ENCODE measurements at regions not wholly inside any gene's neighbourhood (a gene's known extent, or its start where the extent isn't known, plus 50 kb on each side); places are given as distances from the start of the nearest gene placed in this dataset.
"Not testable (repeated sequence)": the region's sequence is repeated elsewhere in the genome, so short reads cannot be mapped to it uniquely, and the experiment has no call there.

DNA sequence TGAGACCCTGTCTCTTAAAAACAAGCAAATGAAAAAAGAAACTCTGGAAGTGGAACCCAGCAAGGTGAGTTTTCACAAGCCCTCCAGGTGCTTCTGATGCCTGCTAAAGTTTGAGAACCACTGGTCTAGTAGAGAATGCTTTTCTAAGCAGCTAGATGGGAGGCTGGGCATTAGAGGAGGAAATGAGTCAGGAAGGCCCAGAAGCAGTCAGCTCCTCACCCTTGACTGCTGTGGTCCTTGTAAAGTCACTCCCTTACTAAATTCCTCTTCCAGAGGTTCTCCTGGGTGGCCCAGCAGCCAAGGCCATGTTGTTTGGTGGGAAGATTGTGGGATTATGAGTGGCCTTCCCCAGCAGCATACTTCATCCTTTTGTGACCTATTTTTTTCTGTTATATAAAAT, 52.0 kb upstream of the FYN start:
- DNase-seq = no peak

DNA sequence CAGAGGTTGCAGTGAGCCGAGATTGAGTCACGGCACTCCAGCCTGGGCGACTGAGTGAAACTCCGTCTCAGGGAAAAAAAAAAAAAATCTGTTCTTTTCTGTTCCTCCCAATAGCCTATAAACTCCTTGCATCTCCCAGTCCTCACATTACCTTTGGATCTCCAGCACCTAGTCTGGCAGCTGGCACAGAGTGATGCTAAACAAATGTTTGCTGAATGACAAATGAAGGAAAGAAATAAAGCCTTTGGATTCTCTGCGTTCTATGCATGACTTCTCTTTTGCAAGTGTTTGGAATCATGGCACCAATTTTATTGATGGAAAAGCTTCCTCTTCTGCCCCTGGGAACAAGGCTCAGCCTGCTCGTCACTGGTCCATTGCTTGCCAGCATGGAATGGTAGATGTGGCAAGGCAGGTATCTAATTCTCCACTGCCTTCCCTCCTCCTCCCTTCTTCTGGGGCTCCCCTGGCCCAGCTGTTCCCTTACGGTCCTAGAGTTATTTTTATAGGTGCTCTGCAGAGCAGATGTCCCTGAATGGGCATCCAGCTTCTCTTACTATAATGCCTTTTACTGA, 53.6 kb upstream of the FYN start:
- DNase-seq = no peak

DNA sequence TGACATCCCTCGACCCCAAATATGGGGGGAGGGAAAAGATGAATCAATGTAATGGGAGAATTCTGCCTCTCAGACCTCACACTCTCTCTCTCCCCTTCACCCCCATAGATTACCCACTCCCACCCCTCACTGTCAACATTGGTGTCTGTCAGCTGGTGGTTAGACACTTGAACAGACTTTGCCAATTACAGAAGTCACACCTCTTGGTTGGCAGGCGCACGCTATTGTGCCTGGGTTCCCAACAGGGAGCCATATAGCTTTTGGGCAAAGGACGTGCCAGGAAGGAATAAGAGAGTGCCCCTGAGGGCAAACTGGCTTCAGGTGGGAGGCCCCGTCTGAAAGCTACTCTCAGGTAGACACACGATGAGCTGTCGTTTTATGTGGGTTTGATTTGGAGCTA, 54.1 kb upstream of the FYN start:
- DNase-seq = no peak

DNA sequence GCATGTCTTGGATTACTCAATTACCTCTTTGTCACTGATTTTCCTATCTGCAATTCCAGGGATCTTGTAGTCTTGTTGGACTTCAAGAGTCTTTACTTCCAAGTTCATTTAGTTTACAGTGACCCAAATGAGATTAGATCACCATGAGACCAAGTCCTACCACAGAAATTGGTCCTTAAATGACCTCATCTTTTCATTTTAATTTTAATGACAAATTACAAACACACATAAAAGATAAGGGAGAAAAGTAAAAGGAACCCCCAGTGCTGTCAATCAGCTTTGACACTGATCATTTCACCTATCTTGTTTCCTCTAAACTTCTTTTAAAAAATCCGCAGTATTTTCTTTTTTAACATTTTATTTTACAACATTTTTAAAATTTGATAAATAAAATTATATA, 54.9 kb upstream of the FYN start:
- DNase-seq = no peak

DNA sequence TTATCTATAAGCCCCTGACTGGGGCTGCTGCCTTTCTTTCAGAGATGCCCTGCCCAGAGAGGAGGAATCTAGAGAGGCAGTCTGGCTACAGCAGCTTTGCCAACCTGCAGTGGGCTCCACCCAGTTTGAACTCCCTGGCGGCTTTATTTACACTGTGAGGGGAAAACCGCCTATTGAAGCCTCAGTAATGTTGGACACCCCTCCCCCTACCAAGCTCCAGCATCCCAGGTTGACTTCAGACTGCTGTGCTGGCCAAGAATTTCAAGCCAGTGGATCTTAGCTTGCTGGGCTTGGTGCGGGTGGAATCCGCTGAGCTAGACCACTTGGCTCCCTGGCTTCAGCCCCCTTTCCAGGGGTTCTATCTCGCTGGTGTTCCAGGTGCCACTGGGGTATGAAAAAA, 61.4 kb upstream of the FYN start:
- DNase-seq = not testable (repeated sequence)

DNA sequence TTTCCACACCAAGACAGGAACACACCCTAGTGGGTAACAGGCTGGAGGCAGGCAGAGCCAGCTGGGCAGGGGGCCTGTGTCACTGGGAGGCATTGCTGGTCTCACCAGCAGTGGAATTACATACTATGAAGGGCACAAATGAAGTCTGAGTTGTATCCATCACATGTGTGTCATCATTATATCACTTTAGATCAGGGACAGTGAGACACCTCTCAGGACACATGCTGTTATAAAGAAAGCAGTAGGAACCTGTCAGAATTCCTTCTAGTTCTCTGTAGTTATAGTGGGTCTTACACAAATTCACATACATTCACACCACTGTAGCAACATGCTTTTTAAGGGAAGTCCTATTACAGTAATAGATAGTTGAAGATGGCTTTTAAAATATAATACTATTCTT, 63.5 kb upstream of the FYN start:
- no peak for DNase-seq

DNA sequence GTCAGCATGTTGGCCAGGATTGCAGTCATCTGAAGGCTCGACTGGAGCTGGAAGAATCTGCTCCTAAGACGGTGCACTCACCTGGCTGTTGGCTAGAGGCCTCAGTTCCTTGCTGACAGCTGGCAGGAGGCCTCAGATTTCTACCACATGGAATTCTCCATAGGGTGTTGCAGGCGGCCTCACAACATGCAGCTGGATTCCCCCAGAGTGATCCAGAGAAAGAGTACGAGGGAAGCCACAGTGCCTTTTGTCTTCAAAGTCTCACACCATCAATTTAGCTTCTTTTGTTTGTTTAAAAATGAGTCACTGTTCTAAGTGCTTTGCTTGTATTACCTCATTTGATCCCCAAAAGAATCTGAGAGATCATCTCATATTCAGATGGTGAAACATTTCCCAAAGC, 65.5 kb upstream of the FYN start:
- no peak for DNase-seq

DNA sequence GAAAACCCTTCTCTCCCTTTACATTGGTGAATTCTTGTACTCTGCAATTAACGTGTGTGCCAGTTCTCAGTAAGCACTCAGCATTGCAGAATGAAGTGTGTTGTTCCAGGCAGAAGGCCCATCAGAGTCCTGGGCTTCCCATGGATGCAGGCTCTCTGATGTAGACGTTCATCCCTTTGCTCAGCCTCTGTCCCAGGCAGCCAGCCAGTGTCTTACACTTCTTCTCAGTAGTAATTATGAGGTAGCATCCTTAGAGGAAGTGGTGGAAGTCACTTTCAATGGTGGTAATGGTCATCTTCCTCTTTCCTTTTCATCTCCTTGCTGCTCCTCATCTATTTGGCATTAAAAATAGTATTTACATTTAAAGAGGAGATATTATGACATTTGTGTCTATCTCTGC, 66.7 kb upstream of the FYN start:
- no peak for DNase-seq

DNA sequence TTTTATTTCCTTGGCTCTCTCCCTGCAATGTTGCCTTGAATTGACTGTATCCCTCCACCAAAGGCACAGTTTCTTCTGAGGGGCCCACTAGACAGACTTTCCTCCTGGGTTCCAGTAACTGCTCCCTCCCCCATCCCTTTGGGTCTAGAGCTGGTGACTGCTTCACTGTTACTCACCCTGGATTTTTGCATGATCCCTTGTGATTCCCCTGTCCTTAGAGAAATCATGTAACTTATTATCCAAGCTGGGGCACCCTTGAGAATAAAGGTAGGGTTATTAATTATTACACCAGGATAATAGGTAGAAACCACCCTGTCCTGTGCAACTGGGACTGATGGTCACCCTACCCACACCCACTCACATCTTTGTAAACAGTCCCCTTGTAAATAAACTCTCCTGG, 67.5 kb upstream of the FYN start:
- DNase-seq = no peak

DNA sequence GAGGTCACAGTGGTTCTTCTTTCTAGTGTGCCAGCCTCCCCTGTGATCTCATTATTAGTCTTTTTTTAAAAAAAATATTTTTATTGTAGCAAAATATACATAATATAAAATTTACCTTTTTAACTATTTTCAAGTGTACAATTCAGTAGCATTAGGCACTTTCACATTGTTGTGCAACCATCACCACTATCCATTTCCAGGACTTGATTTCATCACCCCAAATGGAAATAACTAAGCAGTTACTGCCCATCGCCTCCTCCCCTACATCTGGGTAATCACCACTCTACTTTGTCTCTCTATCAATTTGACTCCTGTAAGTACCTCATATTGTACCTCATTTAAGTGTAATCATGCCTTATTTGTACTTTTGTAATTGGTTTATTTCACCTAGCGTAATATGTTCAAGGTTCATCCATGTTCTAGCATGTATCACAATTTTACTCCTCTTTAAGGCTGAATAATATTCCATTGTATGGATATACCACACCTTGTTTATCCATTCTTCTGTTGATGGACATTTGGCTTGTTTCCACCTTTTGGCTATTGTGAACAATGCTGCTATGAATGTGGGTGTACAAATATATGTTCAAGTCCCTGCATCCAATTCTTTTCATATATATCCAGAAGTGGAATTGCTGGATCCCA, 68.6 kb upstream of the FYN start:
- DNase-seq = no peak

DNA sequence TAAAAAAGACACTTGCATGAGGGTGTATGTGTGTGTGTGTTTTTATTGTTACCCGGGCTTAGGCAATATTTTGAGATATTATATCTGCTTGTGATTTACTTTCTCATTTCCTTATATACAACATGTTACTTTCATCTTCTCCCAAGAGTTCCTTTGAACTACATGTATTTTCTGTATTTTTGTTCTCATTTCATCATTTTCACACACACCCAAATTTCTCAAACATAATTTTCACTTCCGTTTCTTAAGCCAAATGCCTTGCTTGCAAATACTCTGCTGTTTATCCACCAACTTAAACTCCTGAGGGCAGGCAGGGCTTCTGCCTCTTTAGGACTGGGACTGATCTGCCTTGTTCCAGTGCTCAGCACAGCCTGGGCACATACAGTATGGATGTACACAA, 69.3 kb upstream of the FYN start:
- no peak for DNase-seq

DNA sequence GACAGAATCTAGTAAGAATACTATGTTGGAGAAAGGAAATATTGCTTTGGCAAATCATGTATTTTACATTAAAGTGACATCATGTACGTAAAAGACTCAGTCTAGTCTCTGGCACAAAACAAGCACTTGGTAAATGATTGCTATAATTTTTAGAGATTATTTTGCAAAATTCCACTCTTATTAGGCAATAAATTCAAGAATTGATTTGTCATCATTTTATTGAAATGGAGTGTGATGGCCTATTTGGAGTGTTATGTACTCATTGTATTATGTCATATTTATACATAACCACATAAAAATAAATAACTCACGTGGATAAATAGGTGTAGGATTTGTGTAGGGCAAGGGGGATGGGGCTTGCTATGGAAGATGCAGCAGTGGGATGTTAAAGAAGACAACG, 70.0 kb upstream of the FYN start:
- no peak for DNase-seq

DNA sequence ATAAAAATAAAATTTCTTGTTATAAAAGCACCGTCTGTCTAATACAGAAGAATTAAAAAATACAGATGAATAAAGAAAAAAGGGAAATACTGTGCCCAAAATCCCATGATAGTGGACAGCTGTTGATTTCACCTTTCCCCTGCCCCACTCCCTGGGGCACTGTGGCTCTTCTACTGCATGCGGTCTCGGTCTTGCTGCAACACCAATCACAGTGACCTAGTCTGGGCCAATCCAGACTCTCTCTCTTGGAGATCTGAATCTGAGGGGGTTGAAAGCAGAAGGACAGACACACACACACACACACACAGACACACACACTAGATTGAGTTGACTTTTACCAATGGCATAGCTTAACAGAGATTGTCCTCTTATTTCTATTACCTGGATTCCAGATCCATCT, 70.5 kb upstream of the FYN start:
- no peak for DNase-seq

DNA sequence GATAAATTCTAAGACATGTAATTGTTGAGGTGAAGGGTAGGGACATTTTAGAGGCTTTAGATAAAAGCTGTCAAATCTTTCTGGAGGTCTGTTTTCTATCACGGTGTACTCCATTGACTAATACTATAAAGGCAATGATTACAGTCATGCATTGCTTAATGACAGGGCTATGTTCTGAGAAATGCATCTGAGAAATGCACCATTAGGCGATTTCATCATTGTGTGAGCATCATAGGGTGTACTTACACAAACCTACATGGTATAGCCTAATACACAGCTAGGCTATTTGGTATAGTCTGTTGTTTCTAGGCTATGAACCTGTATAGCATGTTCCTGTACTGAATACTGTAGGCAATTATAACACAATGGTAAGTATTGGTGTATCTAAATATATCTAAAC, 71.3 kb upstream of the FYN start:
- no peak for DNase-seq

DNA sequence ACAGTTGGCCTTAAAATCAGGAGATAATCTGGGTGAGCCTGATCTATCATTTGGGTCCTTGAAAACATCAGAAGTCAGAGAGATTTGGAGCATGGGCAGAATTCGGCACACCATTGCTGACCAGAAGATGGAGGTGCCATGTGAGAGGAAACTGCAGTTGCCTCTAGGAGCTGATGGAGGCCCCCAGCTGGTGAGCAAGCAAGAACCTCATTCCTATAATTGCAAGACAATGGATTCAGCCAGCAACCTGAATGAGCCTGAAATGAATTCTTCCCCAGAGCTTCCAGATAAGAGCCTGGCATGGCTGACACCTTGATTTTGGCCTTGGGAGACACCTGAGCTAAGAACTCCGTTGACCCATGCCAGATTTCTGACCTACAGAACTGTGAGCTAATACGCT, 76.3 kb upstream of the FYN start:
- no peak for DNase-seq

DNA sequence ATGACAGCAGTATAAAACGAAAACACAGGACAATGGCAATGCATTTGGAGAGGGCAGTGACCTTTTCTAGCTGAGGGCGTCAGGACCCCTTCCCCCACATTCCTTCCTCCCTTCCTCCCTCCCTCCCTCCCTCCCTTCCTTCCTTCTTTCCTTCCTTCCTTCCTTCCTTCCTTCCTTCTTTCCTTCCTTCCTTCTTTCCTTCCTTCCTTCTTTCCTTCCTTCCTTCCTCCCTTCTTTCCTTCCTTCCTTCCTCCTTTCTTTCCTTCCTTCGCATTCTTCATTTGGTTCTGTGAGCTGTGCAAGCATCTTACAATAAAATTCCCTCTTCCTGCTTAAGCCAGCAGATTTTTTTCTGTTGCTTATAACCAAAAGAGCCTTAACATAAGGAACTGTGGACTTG, 76.7 kb upstream of the FYN start:
- DNase-seq = not testable (repeated sequence)

DNA sequence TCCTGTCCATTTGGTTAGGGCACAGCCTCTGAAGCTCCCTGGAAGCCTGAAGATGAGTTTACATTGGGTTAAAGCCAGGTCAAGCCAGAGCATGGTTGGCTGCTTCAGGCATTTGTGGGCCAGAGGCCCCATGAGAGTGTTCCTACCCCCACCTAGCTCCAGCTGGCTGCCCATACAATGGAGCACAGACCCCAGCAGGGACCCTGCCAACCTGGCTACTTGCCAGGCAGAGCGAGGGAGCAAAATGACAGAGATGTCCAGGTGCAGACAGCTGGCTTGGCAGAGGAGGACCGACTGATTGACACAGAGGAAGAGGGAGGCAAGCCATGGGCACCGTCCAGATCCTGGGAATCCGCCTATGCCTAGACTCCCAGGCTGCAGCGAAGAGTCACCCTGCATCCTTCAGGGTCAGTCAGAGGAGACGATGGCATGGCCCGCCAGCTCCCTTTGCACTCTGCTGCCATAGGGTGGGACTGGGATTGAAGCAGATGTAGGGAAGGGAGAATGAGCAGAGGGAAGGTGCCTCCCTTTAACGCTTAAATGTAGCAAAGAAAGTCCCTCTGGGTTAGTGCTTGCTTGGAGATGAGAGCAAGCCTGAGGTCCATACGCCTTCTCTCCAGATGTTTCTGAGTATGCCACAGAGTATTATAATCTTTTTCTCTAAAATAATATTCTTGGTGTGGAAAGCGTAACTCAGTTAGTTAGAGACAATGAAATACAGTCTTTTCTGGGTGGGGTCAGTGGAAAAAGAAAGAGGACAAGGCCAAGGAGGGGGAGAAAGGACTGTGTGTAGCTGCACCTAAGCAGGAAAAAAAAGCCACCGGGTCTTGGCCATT, 77.6 kb upstream of the FYN start:
- DNase-seq = no peak

DNA sequence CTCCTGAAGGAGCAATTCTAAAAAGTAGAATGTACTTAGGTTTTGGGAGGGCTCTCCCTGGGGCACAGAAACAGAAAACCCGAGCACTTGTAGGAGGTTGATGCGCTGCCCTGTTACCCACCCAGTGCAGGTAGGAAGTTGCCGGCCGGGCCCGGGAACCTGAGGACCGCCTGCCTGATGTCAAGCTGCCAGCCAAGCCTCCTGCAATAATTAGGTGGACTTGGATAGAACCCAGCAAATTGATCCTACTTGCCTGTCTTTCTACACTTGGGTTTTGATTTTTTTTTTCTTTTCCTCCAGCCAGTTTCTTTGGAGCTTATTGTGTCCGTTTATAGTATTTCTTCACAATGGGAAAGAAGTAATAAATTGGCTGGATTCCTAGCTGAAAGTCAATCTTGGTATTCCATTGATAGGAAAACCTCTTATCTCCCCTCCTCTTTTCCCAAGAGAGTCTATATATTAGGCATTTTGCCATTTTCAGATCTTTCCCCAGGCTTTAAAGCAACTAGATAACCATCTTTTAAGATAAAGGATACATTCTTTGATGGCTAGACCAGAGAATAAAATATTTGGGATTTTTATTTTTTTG, 78.3 kb upstream of the FYN start:
- no peak for DNase-seq

DNA sequence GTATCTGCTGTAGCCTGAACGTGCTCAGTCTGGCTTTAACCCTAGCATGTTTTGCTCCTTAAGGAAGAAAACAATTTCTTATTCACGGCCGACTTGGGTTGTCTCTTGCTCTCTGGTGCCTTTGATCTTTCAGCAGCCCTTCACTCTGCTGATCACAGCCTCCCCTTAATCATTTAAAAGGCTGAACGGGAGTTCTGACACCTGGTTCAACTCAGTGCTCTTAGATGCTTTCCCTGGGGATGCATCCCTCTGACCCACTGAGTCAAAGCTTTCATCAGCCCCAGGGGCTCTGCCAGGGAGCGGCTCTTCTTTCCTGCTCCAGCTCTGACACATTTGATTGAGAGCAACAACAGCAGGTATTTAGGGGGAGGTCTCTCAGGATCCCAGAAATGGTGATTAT, 79.0 kb upstream of the FYN start:
- DNase-seq = no peak

DNA sequence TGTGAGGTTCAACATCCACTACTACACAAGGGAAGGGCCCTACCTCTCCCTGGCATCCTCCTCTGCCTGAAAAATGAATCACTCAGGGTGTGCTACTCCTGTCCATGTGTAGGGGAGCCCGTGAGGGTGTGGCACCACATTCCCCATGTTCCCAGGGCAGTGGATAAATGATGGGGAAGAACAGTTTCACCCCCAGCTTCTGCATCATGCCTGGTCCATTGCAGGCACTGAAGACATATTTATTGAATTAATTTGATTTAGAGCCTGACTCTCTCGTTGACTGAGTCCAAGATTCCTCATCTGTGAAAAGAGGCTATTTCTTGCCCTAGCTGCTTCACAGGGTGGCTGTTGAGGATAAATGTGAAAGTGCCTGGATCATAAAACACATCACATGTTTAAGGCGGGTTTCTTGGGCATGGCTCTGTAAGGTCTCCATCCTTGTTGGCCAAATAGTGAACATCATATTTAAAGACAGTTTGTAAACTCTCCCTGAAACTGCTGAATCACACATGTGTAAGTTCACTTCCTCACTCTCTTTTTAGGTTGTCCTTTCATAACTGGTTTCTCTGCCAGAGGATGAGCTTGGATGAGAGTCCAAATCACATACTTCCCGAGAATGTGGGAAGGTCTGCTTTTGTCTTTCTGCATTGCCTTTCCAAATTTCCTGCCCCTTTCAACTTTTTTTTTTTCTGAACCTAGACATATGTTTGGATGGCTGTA, 79.7 kb upstream of the FYN start:
- peak; percentile 86 for DNase-seq

DNA sequence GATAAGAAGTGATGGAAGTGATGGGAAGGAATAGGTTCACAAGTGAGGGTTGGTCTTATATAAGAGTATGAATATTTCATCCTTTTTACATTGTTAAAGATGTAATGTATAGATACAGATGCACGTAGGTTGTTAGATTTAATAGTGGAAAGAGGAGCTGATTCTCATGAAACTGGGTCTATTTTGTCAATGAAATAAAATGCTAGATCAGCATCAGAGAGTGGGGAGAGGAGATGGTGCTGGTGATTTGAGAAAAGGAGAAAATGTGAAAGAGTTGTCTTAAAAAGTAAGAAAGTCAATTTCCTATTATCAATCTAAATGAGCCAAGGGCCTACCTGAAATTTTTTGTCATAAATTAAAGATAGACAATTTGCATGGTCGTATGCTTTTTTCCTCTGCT, 82.8 kb upstream of the FYN start:
- no peak for DNase-seq

DNA sequence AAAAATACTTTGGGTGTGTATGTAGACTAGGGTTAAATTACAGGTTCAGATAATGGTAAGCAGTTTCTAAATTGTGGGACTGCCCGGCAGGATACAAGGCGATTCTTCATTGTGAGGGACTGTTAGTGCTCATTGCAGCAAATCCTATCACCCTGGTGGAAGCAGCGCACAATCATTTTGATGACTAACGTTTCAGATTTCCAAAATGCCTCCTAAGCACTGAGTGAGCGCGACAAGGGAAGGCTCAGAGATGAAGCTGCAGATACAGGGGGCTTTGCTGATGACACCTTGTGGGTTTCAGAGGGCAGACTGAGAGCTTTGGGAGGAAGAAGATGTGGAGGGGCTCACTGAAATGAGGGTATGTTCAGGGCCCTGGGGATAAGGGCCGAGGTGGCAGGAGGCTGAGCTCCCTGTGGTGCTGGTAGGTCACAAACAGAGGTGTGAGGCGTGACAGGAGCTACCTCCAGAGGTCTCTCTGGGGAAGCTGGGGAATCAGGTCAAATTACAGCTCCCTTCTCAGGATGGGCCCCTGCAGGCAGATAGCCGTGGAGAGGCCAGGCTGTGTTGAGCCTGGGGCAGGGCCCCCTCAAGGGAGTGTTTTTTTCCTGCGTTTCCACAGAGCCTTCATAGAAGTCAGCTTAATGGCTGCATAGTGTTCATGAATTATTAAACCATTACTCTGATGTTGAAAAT, 84.5 kb upstream of the FYN start:
- no peak for DNase-seq

Data from skin of body (tissue), 1 donor.